ENCODE measurements at regions not wholly inside any gene's neighbourhood (a gene's known extent, or its start where the extent isn't known, plus 50 kb on each side); places are given as distances from the start of the nearest gene placed in this dataset.
"Not testable (repeated sequence)": the region's sequence is repeated elsewhere in the genome, so short reads cannot be mapped to it uniquely, and the experiment has no call there.

DNA sequence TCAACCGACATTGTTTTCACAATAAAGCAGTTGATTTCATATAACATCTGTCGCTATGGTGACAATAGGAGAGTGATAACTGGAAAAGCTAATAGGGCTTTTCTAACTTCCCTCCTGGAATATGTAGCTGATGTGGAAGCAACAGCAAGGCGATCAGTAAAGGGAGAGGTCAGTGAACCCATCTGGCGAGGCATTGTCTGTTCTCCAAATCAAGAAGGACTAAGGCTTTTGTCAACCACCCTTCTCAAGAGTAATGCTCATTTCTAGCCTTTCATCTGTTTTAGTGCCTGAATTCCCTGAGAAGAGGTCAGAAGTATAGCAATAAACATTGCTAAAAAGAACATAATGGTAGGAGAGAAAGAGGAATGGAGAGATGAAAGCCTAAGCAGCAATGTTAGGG, 201.3 kb downstream of the AKAP7 start:
- Mint-ChIP-seq H3K27ac (no peak overlapping the region), H3K9me3 (peaks cover 0 to 6% of the 10 kb centered on the region in 2 donors), H3K36me3 (no peaks in the 10 kb centered on the region)
- no peak for DNase-seq (ENCODE audit: low spot score in 2 of 2)
- ATAC-seq: no peak

DNA sequence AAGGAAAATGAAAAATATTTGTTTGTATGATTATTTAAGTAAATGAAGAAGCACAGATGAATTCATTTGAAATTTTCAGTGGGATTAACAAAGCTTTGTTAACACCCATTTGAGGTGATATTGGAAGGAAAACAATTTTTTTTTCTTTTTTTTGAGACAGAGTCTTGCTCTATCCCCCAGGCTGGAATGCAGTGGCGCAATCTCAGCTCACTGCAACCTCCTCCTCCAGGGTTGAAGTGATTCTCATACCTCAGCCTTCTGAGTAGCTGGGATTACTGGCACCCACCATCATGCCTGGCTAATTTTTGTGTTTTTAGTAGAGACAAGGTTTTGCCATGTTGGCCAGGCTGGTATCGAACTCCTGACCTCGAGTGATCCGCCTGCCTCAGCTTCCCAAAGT, 211.6 kb downstream of the AKAP7 start:
- not testable (repeated sequence) for H3K27ac Mint-ChIP-seq; H3K9me3 Mint-ChIP-seq; DNase-seq (ENCODE audit: low spot score in 2 of 2); H3K36me3 Mint-ChIP-seq; ATAC-seq

DNA sequence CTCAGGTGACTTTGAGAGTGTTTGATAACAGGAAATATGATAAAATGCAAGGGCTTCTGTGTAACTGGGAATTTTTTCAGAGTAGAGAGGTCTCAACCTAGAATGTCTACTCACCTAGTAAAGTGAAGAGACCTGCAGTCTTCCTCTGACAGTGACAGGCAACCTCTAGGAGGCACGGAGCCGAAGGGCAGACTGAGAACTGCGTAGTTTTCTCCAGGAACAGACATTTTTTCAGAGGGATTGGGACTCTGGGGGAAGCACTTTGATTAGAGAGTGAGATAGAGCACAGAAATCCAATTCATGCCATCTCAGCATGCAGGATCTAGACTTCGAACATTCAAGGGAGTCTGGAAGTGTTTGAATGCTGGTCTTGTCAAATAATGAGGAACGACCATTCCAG, 213.3 kb downstream of the AKAP7 start:
- ATAC-seq (no peak), DNase-seq (ENCODE audit: low spot score in 2 of 2) (no peak)
- Mint-ChIP-seq H3K9me3 (no peaks in the 10 kb centered on the region), H3K36me3 (peaks cover 0 to 9% of the 10 kb centered on the region in 2 donors), H3K27ac (no peak overlapping the region)

DNA sequence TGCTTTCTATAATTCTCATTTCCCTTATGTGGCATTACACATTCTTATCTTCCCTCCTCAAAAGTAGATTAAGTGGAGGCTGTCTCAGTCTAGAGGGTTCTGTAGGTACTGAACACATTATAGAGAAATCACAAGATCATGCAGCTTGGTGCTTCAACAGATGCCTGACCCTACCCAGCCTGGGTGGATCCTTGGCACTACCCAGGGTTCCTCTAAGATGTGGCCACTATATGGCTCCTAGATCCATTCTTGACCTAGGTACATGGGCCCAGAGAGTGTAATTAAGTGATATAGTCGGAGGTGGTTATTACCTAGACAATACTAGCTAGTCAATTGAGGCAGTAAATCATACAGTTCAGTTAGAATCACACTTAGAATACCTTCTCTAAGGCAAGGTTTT, 213.9 kb downstream of the AKAP7 start:
- H3K9me3 Mint-ChIP-seq: no peaks in the 10 kb centered on the region
- ATAC-seq: no peak
- no peak for DNase-seq (ENCODE audit: low spot score in 2 of 2)
- peaks cover 0 to 14% of the 10 kb centered on the region in 2 donors for H3K36me3 Mint-ChIP-seq
- no peak overlapping the region for H3K27ac Mint-ChIP-seq

DNA sequence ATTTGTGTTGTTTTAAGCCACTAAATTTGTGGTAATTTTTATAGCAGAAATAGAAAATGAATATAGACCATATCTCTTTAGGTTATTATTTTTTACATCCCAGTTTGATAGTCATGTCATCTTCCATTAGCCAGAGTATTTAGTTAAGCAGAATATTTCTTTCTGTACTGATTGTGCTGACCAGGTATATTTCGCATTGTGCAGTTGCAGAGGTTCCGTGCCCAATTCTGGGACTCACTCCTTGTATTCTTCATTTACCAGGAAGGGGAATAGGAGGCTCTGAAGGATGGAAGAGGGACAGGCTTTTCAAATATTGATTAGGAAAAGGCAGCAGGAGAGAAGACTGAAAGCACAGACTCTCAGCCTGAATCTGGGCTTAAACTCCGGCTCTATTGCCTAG, 217.8 kb downstream of the AKAP7 start:
- H3K27ac Mint-ChIP-seq: no peak overlapping the region
- no peak for ATAC-seq
- H3K9me3 Mint-ChIP-seq: no peaks in the 10 kb centered on the region
- no peak for DNase-seq (ENCODE audit: low spot score in 2 of 2)
- peaks cover 0 to 14% of the 10 kb centered on the region in 2 donors for H3K36me3 Mint-ChIP-seq

DNA sequence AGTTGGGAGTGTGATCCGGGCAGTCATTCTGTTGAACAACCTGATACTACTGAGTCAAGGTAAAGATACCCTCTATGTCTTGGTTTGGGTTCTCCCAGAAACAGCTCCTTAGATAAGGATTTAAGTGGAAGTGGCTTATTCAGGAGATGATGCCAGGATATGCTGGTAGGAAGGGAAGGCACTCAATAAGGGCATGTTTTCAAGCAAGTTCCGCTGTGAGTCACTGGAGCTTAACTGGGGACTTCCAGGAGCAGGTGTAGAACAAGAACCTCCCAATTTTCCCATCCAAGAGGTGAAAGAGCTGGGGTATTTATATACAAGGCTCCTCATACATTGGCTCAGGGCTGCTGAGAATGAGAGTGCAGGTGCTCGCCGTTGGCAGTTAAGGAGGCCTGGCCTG, 218.6 kb downstream of the AKAP7 start:
- no peak for ATAC-seq
- Mint-ChIP-seq H3K9me3 (no peaks in the 10 kb centered on the region), H3K36me3 (peaks cover 0 to 14% of the 10 kb centered on the region in 2 donors), H3K27ac (no peak overlapping the region)
- DNase-seq (ENCODE audit: low spot score in 2 of 2): no peak

DNA sequence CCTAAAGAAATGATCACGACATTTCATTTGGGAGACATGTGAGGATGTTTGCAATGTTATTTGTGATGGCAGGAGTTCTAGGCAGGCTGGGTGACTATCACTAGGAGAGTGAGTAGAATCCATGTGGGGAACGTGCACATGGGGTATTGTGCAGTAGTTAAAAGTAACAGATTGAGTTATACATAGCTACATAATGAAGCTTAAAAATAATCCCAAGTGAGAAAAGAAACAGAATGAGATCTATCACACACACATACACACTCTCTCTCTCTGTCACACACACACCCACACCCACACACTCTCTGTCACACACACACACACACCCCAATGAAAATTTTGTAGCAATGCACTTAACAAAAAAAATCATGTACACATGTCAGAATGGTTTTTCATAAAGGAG, 218.7 kb upstream of the ARG1 start:
- H3K27ac Mint-ChIP-seq: no peak overlapping the region
- H3K9me3 Mint-ChIP-seq: no peaks in the 10 kb centered on the region
- ATAC-seq: no peak
- H3K36me3 Mint-ChIP-seq: peaks cover 0 to 14% of the 10 kb centered on the region in 2 donors
- DNase-seq (ENCODE audit: low spot score in 2 of 2): no peak

DNA sequence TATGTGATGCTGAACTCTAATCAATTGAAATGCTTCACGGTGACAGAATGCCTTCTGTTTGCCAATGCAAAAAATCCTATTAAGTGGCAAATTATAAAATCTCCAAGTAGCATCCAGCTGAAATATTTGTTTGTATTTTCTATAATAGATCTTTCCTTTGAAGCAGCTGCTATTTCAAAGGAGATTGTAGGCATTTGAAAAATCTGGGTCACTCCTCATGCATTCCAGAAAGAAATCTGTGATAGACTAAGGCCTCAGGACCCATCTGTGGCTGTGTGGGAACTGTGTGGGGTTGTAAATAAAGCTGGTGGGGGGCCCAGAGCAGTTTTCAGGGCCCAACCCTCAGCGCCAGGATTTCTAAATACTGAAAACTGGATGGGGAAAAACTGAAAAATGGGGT, 216.9 kb upstream of the ARG1 start:
- Mint-ChIP-seq H3K27ac (no peak overlapping the region), H3K9me3 (no peaks in the 10 kb centered on the region), H3K36me3 (peaks cover 0 to 19% of the 10 kb centered on the region in 2 donors)
- ATAC-seq: no peak
- DNase-seq (ENCODE audit: low spot score in 2 of 2): no peak

DNA sequence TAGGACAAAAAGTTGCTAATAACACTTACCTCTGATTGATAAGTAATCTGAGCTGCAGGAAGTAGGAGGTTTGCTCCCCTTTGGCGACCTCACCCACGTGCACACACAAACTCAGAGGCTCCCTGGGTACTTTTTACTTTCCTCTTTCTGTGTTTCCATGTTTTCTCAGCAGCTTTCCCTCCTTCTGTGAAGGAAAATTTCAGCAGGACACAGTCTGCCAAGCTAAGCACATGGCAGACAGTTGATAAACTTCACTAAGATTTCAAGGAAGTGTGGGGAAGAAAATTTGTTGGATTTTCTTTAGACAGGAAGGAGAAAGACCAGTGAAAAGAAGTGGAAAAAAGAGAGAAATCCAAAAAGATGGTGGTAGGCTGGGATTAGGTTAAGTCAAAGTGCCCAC, 215.5 kb upstream of the ARG1 start:
- Mint-ChIP-seq H3K36me3 (peaks cover 0 to 16% of the 10 kb centered on the region in 2 donors), H3K27ac (no peak overlapping the region), H3K9me3 (no peaks in the 10 kb centered on the region)
- ATAC-seq (no peak), DNase-seq (ENCODE audit: low spot score in 2 of 2) (no peak)

DNA sequence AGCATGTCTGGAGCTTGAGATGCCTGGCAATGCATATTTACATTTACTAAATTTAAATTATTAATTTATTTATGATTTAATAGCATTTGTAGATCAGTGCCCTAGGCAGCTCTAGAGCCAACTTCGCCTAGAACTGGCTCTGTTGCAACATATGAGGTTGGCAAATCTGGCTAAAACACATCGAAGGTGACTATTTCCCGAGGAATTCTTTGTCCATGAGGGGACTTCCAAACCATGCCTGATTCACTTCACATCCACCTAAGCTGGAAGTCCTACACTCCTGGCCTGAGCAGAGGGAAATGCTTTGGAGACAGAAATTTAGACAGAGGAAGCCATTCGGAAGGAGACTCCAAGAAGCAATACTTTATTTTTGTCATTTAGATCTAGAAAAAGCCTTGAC, 211.0 kb upstream of the ARG1 start:
- H3K36me3 Mint-ChIP-seq: peaks cover 0 to 5% of the 10 kb centered on the region in 2 donors
- DNase-seq (ENCODE audit: low spot score in 2 of 2) (no peak), ATAC-seq (no peak)
- no peak overlapping the region for H3K27ac Mint-ChIP-seq
- H3K9me3 Mint-ChIP-seq: peaks cover 0 to 5% of the 10 kb centered on the region in 2 donors

DNA sequence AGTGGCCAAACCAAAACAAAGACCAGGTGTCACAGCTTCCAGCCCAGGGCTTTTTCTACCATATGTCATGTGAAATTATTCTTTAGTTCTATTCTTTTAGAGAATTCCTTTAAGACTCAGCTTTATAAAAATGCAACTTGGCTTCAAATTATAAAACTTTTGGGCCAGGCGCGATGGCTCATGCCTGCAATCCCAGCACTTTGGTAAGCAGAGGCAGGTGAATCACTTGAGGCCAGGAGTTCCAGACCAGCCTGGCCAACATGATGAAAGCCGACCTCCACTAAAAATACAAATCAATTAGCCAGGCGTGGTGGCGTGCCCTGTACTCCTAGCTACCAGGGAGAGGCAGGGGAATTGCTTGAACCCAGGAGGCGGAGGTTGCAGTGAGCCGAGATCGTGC, 210.3 kb upstream of the ARG1 start:
- ATAC-seq (no peak), DNase-seq (ENCODE audit: low spot score in 2 of 2) (no peak)
- H3K36me3 Mint-ChIP-seq: peaks cover 0 to 5% of the 10 kb centered on the region in 2 donors
- H3K9me3 Mint-ChIP-seq: peaks cover 0 to 5% of the 10 kb centered on the region in 2 donors
- no peak overlapping the region for H3K27ac Mint-ChIP-seq

DNA sequence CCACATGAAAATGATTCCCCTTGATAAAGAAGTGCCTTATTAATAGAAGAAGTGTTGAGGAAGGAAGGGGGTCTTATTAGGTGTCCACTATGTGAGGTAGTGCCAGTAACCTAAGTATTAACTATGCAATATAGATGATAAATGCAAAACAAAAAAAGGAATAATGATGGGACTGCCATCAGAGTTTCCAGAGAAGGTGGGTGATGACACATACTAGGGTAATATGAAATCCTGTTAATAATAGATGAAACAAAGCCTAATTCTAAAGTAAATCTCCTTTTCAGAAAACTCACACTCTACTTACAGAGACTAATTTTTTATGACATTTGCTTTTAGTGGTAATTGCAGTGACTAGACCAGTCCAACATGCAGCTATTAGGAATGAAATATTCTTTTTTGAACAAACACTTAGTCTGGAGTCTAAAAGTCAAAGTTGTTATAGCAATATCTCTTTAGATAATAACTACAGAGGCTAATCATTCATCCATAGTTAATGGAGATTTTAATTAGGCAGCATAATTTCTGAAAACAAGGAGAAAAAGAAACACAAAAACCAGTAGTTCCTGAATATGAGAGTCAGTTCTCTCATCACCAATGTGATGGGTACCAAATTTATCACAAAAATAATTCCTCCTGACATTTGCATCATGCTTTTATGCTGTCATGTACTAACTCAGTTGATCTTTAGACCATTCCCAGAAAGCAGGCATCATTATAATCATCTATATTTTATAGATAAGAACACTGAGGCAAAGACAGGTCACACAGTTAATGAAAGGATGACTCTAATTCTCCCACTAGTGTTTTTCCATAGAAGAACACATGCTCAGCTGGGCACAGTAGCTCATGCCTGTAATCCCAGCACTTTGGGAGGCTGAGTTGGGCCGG, 208.8 kb upstream of the ARG1 start:
- DNase-seq (ENCODE audit: low spot score in 2 of 2) (no peak), ATAC-seq (no peak)
- peaks cover 0 to 5% of the 10 kb centered on the region in 2 donors for H3K9me3 Mint-ChIP-seq
- peaks cover 3 to 5% of the 10 kb centered on the region in 2 donors for H3K36me3 Mint-ChIP-seq
- no peak overlapping the region for H3K27ac Mint-ChIP-seq

DNA sequence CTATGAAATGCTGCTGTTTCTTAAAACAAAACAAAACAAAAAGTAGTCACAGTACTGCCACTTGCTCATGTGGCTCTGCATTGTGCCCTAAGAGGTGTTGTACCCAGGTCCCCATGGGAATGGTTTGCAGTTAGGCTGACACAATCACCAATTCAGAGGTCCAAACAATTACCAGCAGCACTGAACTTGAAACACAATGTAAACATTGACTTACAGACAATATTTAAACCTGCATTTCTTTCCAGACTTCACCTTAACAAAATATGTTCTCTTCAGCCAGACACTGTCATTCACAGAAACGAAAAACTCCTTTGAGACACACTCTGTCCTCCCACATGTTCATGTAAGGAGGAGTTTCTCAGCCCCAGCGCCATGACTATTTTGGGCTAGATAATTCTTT, 206.8 kb upstream of the ARG1 start:
- peaks cover 0 to 5% of the 10 kb centered on the region in 2 donors for H3K9me3 Mint-ChIP-seq

DNA sequence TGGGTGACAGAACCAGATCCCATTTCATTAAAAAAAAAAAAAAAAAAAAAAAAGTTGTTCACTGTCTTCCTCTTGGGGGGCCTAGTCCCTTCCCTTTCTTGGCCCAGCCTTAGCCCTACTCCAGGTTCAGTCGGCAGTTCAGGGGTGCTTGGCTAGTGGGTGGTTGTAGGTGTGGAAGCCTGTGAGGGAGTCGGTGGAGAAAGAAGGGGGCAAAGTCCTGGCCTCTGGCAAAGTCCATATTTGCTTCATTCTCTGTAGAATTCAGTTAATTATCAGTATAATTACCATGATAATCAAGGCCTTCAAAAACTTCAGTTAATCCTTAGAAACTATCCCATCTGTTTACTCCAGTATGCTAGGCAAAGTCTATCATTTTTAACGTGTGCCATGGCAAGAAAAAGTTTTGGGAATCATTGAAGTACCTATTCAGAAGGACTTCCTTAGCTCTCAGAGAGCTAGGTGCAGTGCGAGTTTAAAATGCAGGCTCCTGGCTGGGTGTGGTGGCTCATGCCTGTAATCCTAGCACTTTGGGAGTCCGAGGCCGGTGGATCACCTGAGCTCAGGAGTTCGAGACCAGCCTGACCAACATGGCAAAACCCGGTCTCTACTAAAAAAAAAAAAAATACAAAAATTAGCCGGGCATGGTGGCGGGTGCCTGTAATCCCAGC, 205.7 kb upstream of the ARG1 start:
- Mint-ChIP-seq H3K27ac (no peak overlapping the region), H3K36me3 (peaks cover 0 to 6% of the 10 kb centered on the region in 2 donors), H3K9me3 (peaks cover 0 to 5% of the 10 kb centered on the region in 2 donors)
- DNase-seq (ENCODE audit: low spot score in 2 of 2): no peak
- no peak for ATAC-seq

More for the DNA sequence above, 206.8 kb upstream of the ARG1 start:
- no peak overlapping the region for H3K27ac Mint-ChIP-seq
- peaks cover 0 to 6% of the 10 kb centered on the region in 2 donors for H3K36me3 Mint-ChIP-seq
- no peak for ATAC-seq
- DNase-seq (ENCODE audit: low spot score in 2 of 2): no peak

DNA sequence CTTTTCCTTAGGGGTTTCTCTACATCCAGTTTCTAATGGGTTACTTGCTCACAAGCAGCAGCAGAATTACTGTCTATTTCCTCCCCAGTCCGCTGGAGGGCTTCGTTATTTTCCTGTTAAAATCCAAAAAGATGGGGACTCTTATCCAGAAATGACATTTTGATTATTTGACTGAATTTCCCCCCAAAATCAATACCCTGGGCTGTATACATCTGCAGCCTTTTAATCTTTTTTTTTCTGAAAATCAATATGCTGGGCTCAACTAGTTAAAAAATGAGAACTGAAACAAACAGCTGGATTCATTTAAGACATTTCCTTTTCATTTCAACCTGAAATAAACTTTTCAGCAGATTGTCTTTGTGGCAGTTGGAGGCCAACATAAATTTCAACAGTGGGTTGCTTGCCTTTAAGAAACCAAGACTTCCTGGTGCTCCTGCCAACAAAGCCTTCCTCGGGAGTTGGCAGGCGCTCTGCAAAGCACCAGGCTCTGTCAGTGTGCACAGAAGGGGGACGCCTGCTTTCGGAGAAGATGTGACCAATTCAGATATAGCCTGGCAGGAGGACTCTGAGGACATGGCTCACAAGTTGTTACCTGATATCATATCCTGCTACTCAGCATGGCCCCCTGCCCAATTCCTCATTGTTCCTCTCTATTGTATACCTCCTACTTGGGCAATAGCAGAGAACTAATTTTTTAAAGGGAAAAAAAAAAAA, 204.7 kb upstream of the ARG1 start:
- Mint-ChIP-seq H3K27ac (no peak overlapping the region), H3K9me3 (peaks cover 0 to 4% of the 10 kb centered on the region in 2 donors), H3K36me3 (peaks cover 0 to 9% of the 10 kb centered on the region in 2 donors)
- no peak for ATAC-seq
- no peak for DNase-seq (ENCODE audit: low spot score in 2 of 2)

DNA sequence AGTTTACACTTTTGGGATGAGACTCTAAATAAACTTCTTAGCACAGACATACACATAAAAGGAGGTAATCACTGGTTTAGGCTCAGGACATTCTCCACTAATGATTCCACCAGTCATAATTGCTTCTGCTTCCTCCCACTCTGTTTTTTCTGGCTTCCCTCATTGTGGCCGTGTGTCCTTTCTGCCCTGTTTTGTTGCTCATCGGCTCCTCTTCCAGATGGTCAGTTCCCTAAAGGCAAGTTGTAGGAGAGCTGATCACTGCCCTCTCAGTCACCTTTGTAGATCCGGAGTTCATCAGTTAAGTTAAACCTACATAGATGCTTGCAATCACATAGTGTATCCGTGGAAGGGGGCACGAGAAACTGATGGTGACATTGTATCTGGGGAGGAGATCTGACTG, 200.5 kb upstream of the ARG1 start:
- no peak overlapping the region for H3K27ac Mint-ChIP-seq
- H3K36me3 Mint-ChIP-seq: peaks cover 0 to 13% of the 10 kb centered on the region in 2 donors
- DNase-seq (ENCODE audit: low spot score in 2 of 2): no peak
- no peak for ATAC-seq
- H3K9me3 Mint-ChIP-seq: no peaks in the 10 kb centered on the region

DNA sequence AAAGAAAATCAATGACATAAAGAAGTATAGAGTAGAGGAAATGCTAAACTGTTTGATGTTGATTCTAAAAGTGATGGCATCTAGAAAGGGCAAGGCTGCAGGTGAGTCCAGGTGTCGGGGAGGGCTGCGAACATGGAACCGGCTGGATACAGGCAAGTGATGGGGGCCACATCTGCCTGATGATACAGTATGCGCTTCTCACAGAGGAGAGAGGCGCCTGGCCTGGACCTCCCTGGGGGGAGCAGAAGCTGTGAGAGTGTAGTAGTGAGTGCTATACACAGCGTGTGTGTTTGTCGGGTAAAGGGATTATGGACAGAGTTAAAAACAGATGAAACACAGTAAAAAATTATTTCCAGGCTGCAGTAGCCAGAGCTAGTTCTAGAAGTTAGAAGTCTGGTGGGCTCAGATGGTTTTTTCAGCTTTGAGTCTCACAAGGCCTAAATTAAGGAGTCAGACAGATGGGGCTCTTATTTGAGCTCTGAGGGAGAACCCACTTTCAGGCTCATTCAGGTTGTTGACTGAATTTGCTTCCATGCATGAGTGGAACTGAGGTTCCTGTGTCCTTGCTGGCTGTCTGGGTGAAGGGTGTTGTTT, 195.8 kb upstream of the ARG1 start:
- ATAC-seq: no peak
- Mint-ChIP-seq H3K36me3 (peaks cover 7 to 8% of the 10 kb centered on the region in 2 donors), H3K9me3 (peaks cover 0 to 7% of the 10 kb centered on the region in 2 donors), H3K27ac (no peak overlapping the region)
- no peak for DNase-seq (ENCODE audit: low spot score in 2 of 2)

Measured in activated naive CD4-positive, alpha-beta T cell treated with anti-CD3 and anti-CD28 coated beads, Interleukin-2, amount 50 U/mL, for 72 hours (primary cell).